T-helper 2 cell treated with Interferon-gamma antibody and Interleukin-4, amounts not matched to agents 5 μg/mL and 100 μg/mL, for 36 hours (primary cell): ENCODE measurements at regions not wholly inside any gene's neighbourhood (a gene's known extent, or its start where the extent isn't known, plus 50 kb on each side); places are given as distances from the start of the nearest gene placed in this dataset.

Experiments used
- DNase-seq: peaks from one replicate; pipeline ENCODE4 v3.0.0; 2021; ENCODE audit warnings: low spot score
- H3K27ac Mint-ChIP-seq: one replicate; pipeline ENCODE4 v1.8.0; 2021; ENCODE audit warnings: mild to moderate bottlenecking, mixed read lengths
- H3K27me3 Mint-ChIP-seq: one replicate; pipeline ENCODE4 v1.8.0; 2021; ENCODE audit warnings: low read depth, mixed read lengths
- H3K36me3 Mint-ChIP-seq: one replicate; pipeline ENCODE4 v1.8.0; 2021; ENCODE audit warnings: low read depth, mixed read lengths
- H3K4me1 Mint-ChIP-seq: one replicate; pipeline ENCODE4 v1.8.0; 2021; ENCODE audit warnings: low read depth, mixed read lengths
- H3K4me3 Mint-ChIP-seq: one replicate; pipeline ENCODE4 v1.8.0; 2022; ENCODE audit warnings: mild to moderate bottlenecking, moderate library complexity, mixed read lengths
- H3K9me3 Mint-ChIP-seq: one replicate; pipeline ENCODE4 v1.8.0; 2021; ENCODE audit warnings: mixed read lengths

DNA sequence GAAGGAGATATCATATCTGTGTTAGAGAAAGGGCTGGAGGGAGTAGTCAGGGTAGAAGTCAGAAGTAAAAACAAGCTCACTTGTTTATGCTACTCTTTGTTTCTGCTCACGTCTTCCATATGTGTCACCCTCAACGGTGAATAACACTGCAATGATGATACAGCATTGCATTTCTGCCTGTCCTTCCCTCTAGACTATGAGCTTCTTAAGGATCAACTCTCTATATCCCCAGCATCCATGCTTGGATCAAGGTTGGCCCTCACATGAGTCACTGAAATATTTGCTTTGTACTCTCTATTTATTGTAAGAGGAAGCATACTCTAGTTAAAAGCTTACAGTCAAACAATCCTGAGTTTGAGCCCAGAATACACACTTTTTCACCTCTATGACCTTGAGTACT lies 406.0 kb downstream of the RFC3 start:
- Mint-ChIP-seq H3K27ac (no peak overlapping the region), H3K4me3 (no peak overlapping the region), H3K9me3 (peaks cover 6% of the 10 kb centered on the region), H3K27me3 (no peaks in the 10 kb centered on the region), H3K36me3 (no peaks in the 10 kb centered on the region), H3K4me1 (no peaks in the 10 kb centered on the region)
- no peak for DNase-seq

- Mint-ChIP-seq H3K4me3 (no peak overlapping the region), H3K27ac (no peak overlapping the region), H3K4me1 (no peaks in the 10 kb centered on the region), H3K9me3 (peaks cover 6% of the 10 kb centered on the region), H3K27me3 (no peaks in the 10 kb centered on the region), H3K36me3 (no peaks in the 10 kb centered on the region)
- no peak for DNase-seq
Observed at GRCh38 chr13:34224877-34225276, 406.9 kb downstream of the RFC3 start.

GRCh38 chr13:34230271-34230670 lies 412.3 kb downstream of the RFC3 start:
- H3K9me3 Mint-ChIP-seq = peaks cover 12% of the 10 kb centered on the region
- no peaks in the 10 kb centered on the region for H3K27me3 Mint-ChIP-seq
- H3K36me3 Mint-ChIP-seq = no peaks in the 10 kb centered on the region
- H3K4me1 Mint-ChIP-seq = no peaks in the 10 kb centered on the region
- H3K27ac Mint-ChIP-seq = no peak overlapping the region
- no peak for DNase-seq
- H3K4me3 Mint-ChIP-seq = no peak overlapping the region

DNA sequence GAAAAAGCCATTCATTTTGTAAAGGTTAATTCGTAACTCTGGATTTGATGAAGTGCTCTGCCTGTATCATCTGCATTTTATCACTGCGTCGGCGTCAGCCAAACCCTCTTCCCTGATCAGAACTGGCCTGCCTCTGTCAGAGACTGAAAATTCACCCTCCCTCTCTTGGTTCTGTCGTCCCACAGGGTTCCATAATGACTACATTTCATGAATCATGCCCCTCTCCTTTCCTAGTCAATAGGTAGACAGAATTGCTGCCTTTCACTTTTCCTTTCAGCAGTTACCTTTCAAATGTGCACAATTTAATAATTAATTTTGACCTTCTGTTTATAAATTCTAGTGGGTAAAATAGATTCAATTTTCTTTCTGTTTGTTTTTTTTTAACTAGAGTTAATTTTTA lies 423.4 kb downstream of the RFC3 start:
- Mint-ChIP-seq H3K27me3 (no peaks in the 10 kb centered on the region), H3K36me3 (no peaks in the 10 kb centered on the region), H3K4me1 (no peaks in the 10 kb centered on the region), H3K4me3 (no peak overlapping the region), H3K9me3 (peaks cover 9% of the 10 kb centered on the region), H3K27ac (no peak overlapping the region)
- no peak for DNase-seq

DNA sequence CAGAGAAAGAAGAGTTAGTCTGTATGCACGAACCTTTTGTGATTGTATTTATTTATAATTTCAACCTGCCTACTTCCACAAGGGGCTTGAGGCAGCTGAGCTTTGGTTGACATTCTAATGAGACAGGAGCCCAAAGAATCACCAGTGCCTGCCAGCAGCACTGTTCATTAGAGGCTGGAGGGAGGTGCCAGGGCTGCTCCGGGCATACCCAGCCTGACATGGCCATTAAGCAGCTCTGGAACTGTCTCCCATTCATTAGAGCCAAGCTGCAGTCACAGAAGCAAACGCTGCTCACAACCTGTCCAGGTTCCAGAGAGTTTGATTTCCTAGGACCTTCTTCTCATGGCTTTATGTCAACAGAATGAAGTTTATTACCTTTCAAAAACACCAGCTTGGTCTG lies 425.5 kb downstream of the RFC3 start:
- no peaks in the 10 kb centered on the region for H3K27me3 Mint-ChIP-seq
- H3K4me3 Mint-ChIP-seq = no peak overlapping the region
- H3K4me1 Mint-ChIP-seq = no peaks in the 10 kb centered on the region

GRCh38 chr13:34246511-34246910 lies 428.6 kb downstream of the RFC3 start:
- Mint-ChIP-seq H3K27ac (no peak overlapping the region), H3K27me3 (no peaks in the 10 kb centered on the region), H3K4me3 (no peak overlapping the region), H3K36me3 (no peaks in the 10 kb centered on the region), H3K9me3 (peaks cover 15% of the 10 kb centered on the region), H3K4me1 (no peaks in the 10 kb centered on the region)
- DNase-seq = no peak

More for the DNA sequence above, 425.5 kb downstream of the RFC3 start:
- no peaks in the 10 kb centered on the region for H3K36me3 Mint-ChIP-seq
- no peak for DNase-seq
- peaks cover 15% of the 10 kb centered on the region for H3K9me3 Mint-ChIP-seq
- H3K27ac Mint-ChIP-seq = no peak overlapping the region

DNA sequence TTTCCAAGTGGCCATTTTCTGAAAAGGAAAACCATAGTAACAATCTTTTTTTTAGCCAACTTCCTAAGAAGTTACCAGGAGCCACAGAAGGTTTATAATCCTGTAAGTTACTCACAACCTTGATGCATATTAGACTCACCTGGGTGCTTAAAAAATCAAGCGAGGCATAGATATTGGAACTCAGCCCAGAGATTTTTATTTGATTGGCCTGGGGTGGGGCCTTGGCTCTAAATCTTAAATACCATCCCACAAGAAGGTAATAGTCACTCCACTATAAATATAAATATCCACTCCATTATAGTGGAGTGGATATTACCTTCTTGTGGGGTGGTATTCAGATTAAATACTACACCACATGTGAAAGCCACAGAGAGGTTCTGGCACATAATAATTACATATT lies 429.6 kb downstream of the RFC3 start:
- no peak for DNase-seq
- no peak overlapping the region for H3K27ac Mint-ChIP-seq
- H3K4me1 Mint-ChIP-seq = no peaks in the 10 kb centered on the region
- no peaks in the 10 kb centered on the region for H3K27me3 Mint-ChIP-seq
- H3K36me3 Mint-ChIP-seq = no peaks in the 10 kb centered on the region
- peaks cover 18% of the 10 kb centered on the region for H3K9me3 Mint-ChIP-seq
- H3K4me3 Mint-ChIP-seq = no peak overlapping the region

DNA sequence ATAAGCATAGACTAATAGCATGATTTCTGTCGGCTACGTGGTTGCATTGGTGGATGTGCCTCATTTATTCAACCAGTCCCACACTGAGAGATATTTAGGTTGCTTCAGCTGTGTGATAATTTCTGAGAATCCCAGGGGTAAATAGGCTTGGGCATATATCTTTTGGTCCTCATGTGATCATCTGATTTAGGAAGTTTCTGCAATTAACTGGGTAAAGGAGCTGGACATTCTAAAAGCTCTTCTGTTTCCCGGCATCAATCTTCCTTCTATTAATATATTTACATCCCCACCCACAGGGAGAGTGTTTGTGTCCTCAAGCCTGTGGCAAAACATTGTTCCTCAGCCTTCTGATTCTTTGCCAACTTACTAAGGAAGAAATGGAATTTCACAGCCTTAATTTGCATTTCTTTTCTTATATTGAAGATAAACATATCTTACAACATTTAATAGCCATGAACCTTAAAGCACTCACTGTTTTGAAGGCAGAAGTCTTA lies 431.6 kb downstream of the RFC3 start:
- Mint-ChIP-seq H3K27ac (no peak overlapping the region), H3K27me3 (no peaks in the 10 kb centered on the region), H3K36me3 (no peaks in the 10 kb centered on the region), H3K4me1 (no peaks in the 10 kb centered on the region), H3K9me3 (peaks cover 16% of the 10 kb centered on the region), H3K4me3 (no peak overlapping the region)
- DNase-seq = no peak

DNA sequence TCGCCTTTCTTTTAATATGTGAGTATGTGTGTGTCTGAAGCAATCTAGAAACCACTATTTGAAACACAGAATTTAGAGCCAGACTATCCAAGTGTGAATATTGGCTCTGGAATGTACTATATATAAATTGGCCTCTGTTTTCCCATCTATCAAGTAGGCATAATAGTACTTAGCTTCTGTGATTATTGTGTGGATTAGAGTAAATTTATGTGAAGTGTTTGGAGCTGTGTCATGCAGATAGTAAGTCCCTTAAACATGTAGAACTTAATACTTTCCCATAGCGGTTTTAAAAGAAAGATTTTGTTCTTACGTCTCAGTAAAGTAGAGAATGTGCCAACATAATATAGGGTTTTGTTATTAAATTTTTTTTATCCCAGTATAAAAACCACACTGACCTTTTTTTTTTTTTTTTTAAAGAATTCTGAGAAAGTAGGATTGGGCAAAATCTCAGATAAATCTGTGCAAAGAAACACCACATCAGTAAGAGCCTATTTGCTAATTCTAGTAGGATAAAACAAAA lies 432.3 kb downstream of the RFC3 start:
- no peaks in the 10 kb centered on the region for H3K36me3 Mint-ChIP-seq
- no peak overlapping the region for H3K27ac Mint-ChIP-seq
- H3K4me3 Mint-ChIP-seq = no peak overlapping the region
- peaks cover 14% of the 10 kb centered on the region for H3K9me3 Mint-ChIP-seq
- H3K4me1 Mint-ChIP-seq = no peaks in the 10 kb centered on the region
- DNase-seq = no peak
- H3K27me3 Mint-ChIP-seq = no peaks in the 10 kb centered on the region

- no peak overlapping the region for H3K27ac Mint-ChIP-seq
Observed at GRCh38 chr13:34254366-34254765, 436.4 kb downstream of the RFC3 start.

GRCh38 chr13:34255711-34256110 lies 437.8 kb downstream of the RFC3 start:
- Mint-ChIP-seq H3K27me3 (no peaks in the 10 kb centered on the region), H3K4me3 (no peak overlapping the region), H3K9me3 (peaks cover 16% of the 10 kb centered on the region), H3K27ac (no peak overlapping the region), H3K4me1 (no peaks in the 10 kb centered on the region), H3K36me3 (no peaks in the 10 kb centered on the region)
- no peak for DNase-seq

More at GRCh38 chr13:34254366-34254765, 436.4 kb downstream of the RFC3 start:
- no peak for DNase-seq
- peaks cover 16% of the 10 kb centered on the region for H3K9me3 Mint-ChIP-seq
- no peak overlapping the region for H3K4me3 Mint-ChIP-seq
- no peaks in the 10 kb centered on the region for H3K27me3 Mint-ChIP-seq
- no peaks in the 10 kb centered on the region for H3K4me1 Mint-ChIP-seq
- H3K36me3 Mint-ChIP-seq = no peaks in the 10 kb centered on the region

GRCh38 chr13:34256236-34256635 lies 438.3 kb downstream of the RFC3 start:
- Mint-ChIP-seq H3K36me3 (no peaks in the 10 kb centered on the region), H3K4me1 (no peaks in the 10 kb centered on the region), H3K27ac (no peak overlapping the region), H3K4me3 (no peak overlapping the region), H3K9me3 (peaks cover 16% of the 10 kb centered on the region), H3K27me3 (no peaks in the 10 kb centered on the region)
- DNase-seq = no peak

DNA sequence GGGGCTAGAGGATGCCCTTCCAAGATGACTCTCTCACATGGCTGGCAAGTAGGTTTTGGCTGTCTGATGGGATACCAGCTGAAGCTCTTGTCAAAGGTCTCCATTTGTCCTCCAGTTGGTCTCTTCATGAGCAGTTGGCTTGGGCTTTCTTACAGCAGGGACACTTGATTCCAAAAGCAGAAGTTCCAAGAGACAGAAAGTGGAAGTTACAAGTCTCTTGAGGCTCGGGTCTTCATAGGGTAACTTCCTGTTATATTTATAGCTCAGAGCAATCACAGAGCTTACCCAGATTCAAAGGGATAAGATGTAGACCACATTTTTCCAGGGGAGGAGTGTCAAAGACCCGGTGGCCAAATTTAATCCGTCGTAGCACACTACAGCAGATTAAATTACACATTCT lies 440.0 kb downstream of the RFC3 start:
- no peak overlapping the region for H3K27ac Mint-ChIP-seq

GRCh38 chr13:34258646-34259386 lies 440.9 kb downstream of the RFC3 start:
- Mint-ChIP-seq H3K27ac (no peak overlapping the region), H3K27me3 (no peaks in the 10 kb centered on the region), H3K9me3 (peaks cover 12% of the 10 kb centered on the region), H3K4me1 (no peaks in the 10 kb centered on the region), H3K36me3 (no peaks in the 10 kb centered on the region), H3K4me3 (no peak overlapping the region)
- no peak for DNase-seq

More for the DNA sequence above, 440.0 kb downstream of the RFC3 start:
- Mint-ChIP-seq H3K27me3 (no peaks in the 10 kb centered on the region), H3K36me3 (no peaks in the 10 kb centered on the region), H3K9me3 (peaks cover 12% of the 10 kb centered on the region), H3K4me1 (no peaks in the 10 kb centered on the region), H3K4me3 (no peak overlapping the region)
- DNase-seq = no peak

- no peak overlapping the region for H3K27ac Mint-ChIP-seq
- no peak for DNase-seq
- H3K4me1 Mint-ChIP-seq = no peaks in the 10 kb centered on the region
- no peak overlapping the region for H3K4me3 Mint-ChIP-seq
- H3K27me3 Mint-ChIP-seq = no peaks in the 10 kb centered on the region
- H3K9me3 Mint-ChIP-seq = peaks cover 4% of the 10 kb centered on the region
- H3K36me3 Mint-ChIP-seq = no peaks in the 10 kb centered on the region
Observed at GRCh38 chr13:34263681-34264080, 445.7 kb downstream of the RFC3 start.
